ENCODE measurements at regions not wholly inside any gene's neighbourhood (a gene's known extent, or its start where the extent isn't known, plus 50 kb on each side); places are given as distances from the start of the nearest gene placed in this dataset.

DNA sequence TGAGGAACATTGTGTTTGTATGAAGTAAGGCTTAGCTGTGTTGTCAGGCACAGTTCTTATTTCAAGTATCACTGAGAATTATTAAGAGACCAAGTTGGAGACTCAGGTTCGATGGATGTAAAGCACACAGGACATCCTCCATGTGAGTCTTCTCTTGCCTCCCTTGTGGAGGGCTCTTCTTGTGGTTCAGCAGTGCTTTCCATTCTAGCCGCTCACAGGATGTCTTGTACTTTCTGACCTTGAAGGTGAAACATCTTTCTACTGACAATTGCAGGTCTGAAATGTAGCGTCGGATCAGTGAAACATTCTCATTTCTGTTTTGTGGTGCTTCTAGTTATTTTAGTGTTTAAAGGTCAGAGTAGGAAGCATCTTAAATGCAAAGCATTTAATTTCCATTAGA is 154.6 kb downstream of the HIPK3 start:
- no peak for DNase-seq (ENCODE audit: low spot score)

DNA sequence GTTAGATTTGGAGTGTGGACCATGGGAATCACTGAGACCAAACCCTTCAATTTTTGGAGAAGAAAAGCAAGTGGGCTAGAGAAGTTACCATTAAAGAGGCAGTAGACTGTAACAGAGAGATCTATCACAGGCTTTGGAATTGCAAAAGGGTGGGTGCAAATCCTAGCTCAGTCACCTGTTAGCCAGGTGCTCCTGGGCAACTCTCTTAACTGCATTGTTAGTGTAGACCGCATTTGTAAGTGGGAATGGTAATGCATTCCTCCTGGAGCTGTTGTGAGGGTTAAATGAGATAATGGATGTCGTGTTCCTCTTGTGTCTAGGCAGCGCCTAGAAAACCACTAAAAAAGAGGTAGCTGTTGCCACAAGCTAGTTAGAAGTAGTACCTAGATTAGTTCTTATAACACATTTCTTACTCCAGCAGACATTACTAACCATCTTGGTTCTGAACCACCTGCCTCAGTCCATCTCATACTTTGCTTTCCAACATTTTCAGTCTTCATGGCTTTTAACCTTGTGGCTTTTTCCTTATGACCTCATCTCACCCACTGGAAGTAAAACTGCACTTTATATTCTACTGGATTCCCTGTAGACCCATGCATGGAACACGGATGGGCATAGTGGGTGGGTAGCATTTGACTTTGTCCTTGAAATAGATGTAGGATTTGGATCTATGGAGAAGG is 153.0 kb downstream of the HIPK3 start:
- DNase-seq (ENCODE audit: low spot score) = no peak

Measured in AG08396 (cell line).